Jurkat, Clone E6-1 (cell line): ENCODE measurements at regions not wholly inside any gene's neighbourhood (a gene's known extent, or its start where the extent isn't known, plus 50 kb on each side); places are given as distances from the start of the nearest gene placed in this dataset.

Source experiments
- DNase-seq: peaks from one replicate; pipeline ENCODE4 v3.0.0-alpha.2; 2011; ENCODE audit warnings: low read depth, low spot score
- H3K4me3 ChIP-seq: 2 replicates; pipeline ENCODE4 v1.5.1; 2011; ENCODE audit warnings: mild to moderate bottlenecking, low read length, control low read depth, moderate library complexity

- DNase-seq: no peak
- no peak overlapping the region for H3K4me3 ChIP-seq
These were observed 293.7 kb downstream of the PCDH18 start for GRCh38 chr4:137238456-137239162.

DNA sequence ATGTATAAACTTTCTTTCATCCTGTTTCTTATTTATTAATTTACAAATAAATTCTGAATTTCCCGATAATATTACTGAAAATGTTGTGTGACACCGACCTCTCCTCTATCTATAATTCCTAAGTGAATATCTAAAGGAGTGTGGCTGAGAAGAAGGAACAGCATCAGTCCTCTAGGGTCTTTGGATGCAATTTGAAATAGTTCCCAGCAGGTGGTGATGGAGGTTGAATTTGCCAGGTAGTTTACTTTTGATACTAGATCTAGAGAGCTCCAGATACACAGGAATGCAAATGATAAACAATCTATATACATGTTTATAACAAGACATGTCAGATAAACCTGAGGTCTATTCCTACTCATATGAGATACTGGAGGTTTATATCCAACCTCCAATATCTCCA, 305.4 kb downstream of the PCDH18 start:
- no peak for DNase-seq

DNA sequence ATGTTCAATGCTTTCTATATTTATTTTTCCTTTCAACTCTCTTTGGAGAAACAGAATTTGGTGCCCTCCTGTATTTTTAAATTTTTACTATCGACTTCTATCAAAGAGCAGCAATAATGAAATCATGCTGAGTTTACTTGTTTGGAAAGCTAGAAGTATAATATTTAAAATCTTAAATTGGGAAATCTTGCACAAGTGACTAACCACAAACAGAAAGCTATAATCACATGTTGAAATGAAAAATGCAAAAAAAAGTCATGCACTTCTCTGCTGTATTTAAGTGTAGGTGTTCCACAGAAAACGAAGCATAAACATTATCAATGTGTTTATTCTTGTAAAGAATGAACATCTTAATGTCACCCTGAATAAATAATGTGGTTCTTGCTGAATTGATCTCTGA, 306.1 kb downstream of the PCDH18 start:
- no peak for DNase-seq

More for the DNA sequence above, 305.4 kb downstream of the PCDH18 start:
- H3K4me3 ChIP-seq: no peak overlapping the region

GRCh38 chr4:137213372-137214173, 318.7 kb downstream of the PCDH18 start:
- no peak for DNase-seq
- no peak overlapping the region for H3K4me3 ChIP-seq

More for the DNA sequence above, 306.1 kb downstream of the PCDH18 start:
- H3K4me3 ChIP-seq: no peak overlapping the region

DNA sequence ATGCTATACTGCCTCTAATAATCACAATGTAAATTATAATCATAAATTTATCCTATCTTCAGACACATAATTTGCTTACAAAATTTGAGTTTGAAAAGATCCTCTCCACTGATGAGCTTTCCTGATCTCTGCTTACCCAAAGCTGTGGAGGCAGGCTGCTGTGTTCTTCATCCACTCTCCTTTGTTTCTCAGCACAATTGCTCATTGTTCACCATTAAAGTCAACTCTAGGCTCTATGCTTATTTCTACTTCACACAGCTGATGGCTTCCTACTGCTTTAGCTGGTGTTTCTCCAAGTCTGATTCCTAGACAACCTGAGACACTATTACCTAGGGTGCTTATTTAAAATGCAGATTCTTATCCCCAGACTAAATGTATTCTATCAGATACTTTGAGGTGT, 319.7 kb downstream of the PCDH18 start:
- H3K4me3 ChIP-seq: no peak overlapping the region
- no peak for DNase-seq

DNA sequence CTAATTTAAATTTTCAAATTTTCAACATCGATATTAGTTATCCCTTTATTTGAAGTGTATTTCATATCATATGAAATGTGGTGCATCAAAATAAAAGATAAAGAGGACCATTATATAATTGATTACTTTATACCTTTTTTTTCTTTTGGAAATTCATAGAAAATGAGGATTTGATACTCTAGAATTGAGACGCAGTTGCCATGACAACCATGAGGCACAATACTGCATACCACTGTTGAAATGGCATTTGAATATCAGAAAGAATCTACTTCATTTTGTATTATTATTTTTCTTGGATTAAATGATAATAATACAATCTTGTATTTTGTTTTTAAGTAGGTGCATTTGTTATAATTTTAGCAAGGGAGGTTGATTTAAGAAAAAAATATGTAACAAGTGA, 323.1 kb downstream of the PCDH18 start:
- H3K4me3 ChIP-seq: no peak overlapping the region
- DNase-seq: no peak

GRCh38 chr4:137206781-137207180, 325.5 kb downstream of the PCDH18 start:
- no peak overlapping the region for H3K4me3 ChIP-seq
- DNase-seq: no peak

DNA sequence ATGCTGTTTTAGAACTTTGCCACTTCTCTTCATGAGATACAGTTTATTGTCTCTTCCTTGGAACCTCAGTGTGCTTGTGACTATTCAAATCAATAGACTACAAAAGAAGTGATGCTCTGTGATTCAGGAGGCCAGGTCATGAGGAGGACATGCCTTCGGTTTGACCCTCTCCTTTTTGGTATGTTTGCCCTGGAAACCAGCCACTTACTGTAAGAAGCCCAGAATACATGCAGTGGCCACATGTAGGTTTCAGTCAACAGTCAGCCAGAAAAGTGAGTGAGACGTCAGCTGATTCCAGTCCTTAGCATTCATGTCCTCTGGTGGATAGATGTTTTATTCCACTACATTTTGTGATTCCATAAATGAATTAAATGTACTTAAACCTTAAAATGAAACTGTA, 328.7 kb downstream of the PCDH18 start:
- DNase-seq: no peak
- no peak overlapping the region for H3K4me3 ChIP-seq

DNA sequence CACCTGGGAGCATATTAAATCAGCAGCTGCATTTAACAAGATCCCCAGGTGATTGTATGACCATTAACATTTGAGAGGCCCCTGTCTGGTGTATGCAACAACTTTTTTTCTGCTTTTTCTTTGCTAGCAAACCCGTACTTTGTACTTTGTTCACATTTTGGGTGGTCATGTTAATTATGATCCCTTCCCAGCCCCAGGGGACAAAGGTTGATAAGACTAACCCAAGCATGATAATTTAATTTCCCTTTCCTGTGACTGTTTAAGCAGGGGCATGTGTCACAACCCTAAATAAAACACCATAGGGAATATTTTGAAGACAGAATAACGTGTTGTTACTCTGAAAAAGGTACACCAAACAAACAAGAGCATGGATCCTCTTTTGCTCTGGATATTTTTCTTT, 332.0 kb downstream of the PCDH18 start:
- H3K4me3 ChIP-seq: no peak overlapping the region
- no peak for DNase-seq

DNA sequence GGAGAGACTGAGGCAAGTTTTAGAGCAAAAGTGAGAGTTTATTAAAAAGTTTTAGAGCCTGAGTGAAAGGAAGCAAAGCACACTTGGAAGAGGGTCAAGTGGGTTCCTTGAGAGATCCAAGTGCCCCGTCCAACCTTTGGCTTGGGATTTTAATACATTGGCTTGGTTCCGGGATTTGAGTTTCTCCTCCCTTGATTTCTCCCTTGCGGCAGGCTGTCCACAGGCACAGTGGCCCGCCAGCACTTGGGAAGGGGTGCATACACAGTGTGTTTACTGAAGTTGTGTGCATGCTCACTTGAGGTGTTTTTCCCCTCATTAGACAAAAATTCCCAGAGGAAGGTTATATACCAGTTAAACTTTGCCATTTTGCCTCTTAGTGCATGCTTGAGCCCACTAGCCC, 333.5 kb downstream of the PCDH18 start:
- DNase-seq: no peak
- no peak overlapping the region for H3K4me3 ChIP-seq

GRCh38 chr4:137194670-137195069, 337.6 kb downstream of the PCDH18 start:
- no peak for DNase-seq
- H3K4me3 ChIP-seq: no peak overlapping the region

DNA sequence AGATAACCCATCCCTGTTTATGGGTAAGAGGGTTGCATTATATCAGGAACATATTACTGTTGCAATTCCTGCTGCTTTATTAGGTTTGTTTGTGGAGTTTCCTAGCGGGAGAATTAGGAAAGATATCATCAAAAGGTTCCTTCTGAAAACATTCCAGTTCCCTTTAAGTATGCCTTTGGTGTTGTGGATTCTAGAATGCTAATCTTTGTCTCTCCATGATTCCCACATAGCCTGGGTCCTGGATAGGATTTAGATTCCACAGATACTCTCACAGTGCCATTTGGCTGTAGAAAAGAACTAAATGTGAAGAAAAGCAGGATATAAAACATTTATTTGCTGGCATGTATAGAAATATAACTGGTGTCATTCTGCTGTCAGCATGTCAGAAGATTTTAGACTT, 338.7 kb downstream of the PCDH18 start:
- H3K4me3 ChIP-seq: no peak overlapping the region
- no peak for DNase-seq

GRCh38 chr4:137181293-137181899, 350.9 kb downstream of the PCDH18 start:
- no peak for DNase-seq
- H3K4me3 ChIP-seq: no peak overlapping the region

DNA sequence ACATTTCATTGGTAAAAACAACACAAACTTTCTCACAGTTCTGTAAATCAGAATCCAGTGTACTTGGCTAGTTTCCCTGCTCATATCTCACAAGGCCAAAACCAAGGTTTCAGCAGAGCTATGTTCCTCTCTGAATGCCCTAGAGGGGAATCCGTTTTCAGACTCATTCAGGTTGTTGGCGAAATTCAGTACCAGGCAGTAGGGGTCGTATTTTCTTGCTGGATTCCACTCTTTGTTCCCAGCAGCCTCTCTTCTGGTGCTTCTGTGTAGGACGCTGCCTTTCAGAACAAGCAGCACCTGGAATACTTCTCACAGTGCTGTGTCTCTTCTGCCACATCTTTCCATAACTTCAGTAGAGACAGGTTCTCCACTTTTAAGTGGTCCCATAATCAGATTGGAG, 351.9 kb downstream of the PCDH18 start:
- no peak for DNase-seq
- H3K4me3 ChIP-seq: no peak overlapping the region

DNA sequence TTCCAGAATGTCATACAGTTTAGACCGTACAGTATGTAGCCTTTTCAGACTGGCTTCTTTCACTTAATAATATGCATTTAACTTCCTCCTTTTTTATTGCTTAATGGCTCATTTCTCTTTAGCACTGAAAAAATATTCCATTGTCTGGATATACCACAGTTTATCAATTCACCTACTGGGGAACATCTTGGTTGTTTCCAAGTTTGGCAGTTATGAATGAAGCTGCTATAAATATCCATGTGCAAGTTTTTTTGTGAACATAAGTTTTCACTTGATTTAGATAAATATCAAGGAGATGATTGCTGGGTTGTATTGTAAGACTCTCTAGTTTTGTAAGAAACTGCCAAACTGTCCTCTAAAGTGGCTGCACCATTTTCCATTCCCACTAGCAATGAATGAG, 375.5 kb downstream of the PCDH18 start:
- no peak for DNase-seq
- no peak overlapping the region for H3K4me3 ChIP-seq

- no peak for DNase-seq
- H3K4me3 ChIP-seq: no peak overlapping the region
These were observed 376.2 kb downstream of the PCDH18 start for GRCh38 chr4:137156054-137156453.

DNA sequence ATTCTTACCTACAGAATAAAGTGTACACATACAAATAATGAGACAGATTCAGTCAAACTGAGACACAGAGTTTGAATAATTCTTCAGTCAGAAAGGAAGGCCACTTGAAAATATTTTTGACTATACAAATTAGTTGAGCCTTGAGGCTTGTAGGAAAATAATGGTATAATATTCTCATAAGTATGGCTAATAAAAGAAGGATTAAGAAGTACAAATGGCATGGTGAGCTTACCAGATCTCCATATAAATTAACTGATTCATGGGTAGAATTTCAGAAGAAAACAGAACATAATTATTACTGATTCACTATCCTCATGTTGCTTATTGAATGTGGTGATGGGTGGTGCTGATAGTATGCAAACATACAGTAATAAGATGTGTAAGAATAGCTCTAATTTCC, 401.1 kb downstream of the PCDH18 start:
- H3K4me3 ChIP-seq: no peak overlapping the region
- DNase-seq: no peak

- no peak overlapping the region for H3K4me3 ChIP-seq
- no peak for DNase-seq
These were observed 402.4 kb downstream of the PCDH18 start for GRCh38 chr4:137129845-137130244.

- H3K4me3 ChIP-seq: no peak overlapping the region
- no peak for DNase-seq
These were observed 402.9 kb downstream of the PCDH18 start for GRCh38 chr4:137129441-137129840.

DNA sequence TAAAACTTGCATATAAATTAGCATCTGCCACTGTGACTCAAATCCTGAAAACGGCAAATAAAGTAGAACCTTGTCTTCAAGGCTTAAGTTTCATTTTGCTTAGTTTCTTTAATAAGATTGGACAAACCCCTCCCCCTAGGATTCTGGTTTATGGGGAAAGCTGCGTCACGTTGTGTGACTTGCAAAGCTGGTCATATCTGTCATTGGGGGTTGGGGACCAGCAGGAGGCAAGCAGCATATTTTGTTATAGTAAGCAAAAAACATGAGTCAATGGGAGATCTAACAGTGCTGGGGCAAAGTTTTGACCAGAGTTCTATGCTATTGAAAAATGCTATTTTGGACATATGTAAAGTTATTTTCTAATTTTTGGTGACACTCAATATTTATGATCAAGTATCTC, 407.3 kb downstream of the PCDH18 start:
- DNase-seq: no peak
- H3K4me3 ChIP-seq: no peak overlapping the region
